ENCODE measurements at regions not wholly inside any gene's neighbourhood (a gene's known extent, or its start where the extent isn't known, plus 50 kb on each side); places are given as distances from the start of the nearest gene placed in this dataset.

GRCh38 chrX:40327085-40327484, 229.3 kb upstream of the BCOR start:
- ChIA-PET CTCF (no interaction called here), POLR2A (no interaction called here)
- Histone ChIP-seq H3K9me3 (replicated peaks; ENCODE audit: control insufficient read depth, insufficient read depth, low read length) (no peaks in the 10 kb centered on the region), H3K9ac (replicated peaks; ENCODE audit: extremely low read depth, insufficient read depth, low read length) (no peak overlapping the region), H3K4me3 (replicated peaks in 1 of 3; ENCODE audit: insufficient read depth in 1 of 3, low read depth in 1 of 3, low read length in 3 of 3) (no peak overlapping the region), H3K9me1 (replicated peaks; ENCODE audit: control insufficient read depth, extremely low read depth, insufficient read depth, low read length) (no peaks in the 10 kb centered on the region), H3K4me1 (ENCODE audit: control insufficient read depth, extremely low read depth, insufficient read depth, low read length) (no peaks in the 10 kb centered on the region), H4K20me1 (replicated peaks; ENCODE audit: control insufficient read depth, extremely low read depth, insufficient read depth, low read length) (no peaks in the 10 kb centered on the region), H3K4me2 (ENCODE audit: insufficient read depth, low read length) (no peak overlapping the region), H3K27ac (ENCODE audit: insufficient read depth, low read depth, low read length) (no peak overlapping the region), H3K36me3 (ENCODE audit: control insufficient read depth in 2 of 2, extremely low read depth in 1 of 2, insufficient read depth in 2 of 2, low read length in 2 of 2) (no peaks in the 10 kb centered on the region), H3K27me3 (ENCODE audit: control insufficient read depth in 2 of 2, insufficient read depth in 2 of 2, low read length in 2 of 2) (no peaks in the 10 kb centered on the region), H3K79me2 (ENCODE audit: control insufficient read depth, insufficient read depth, low read length) (no peaks in the 10 kb centered on the region), H2AFZ (ENCODE audit: low read depth, low read length) (no peak overlapping the region)
- no peak for FAIRE-seq
- no peak for TF ChIP-seq CTCF (IDR thresholded peaks at IDR 0.05; ENCODE audit: extremely low read depth in 1 of 2, insufficient read depth in 1 of 2, low read depth in 1 of 2, low read length in 2 of 2)
- no peak for TF ChIP-seq EZH2 (IDR thresholded peaks at IDR 0.05; ENCODE audit: borderline replicate concordance, low read depth, low read length, severe bottlenecking)
- no peak for TF ChIP-seq MYC (IDR thresholded peaks at IDR 0.05; ENCODE audit: low read depth, low read length)
- TF ChIP-seq POLR2A (IDR thresholded peaks at IDR 0.05; ENCODE audit: low read depth, low read length) = no peak
- TF ChIP-seq FOS (IDR thresholded peaks at IDR 0.05; ENCODE audit: borderline replicate concordance, insufficient read depth, low read length) = no peak
- no peak for TF ChIP-seq JUN (IDR thresholded peaks at IDR 0.05; ENCODE audit: borderline replicate concordance, insufficient read depth, insufficient read length, low read depth)
- no peak for TF ChIP-seq MAX (IDR thresholded peaks at IDR 0.05; ENCODE audit: insufficient read depth, insufficient read length)
- no peak for TF ChIP-seq GATA2 (IDR thresholded peaks at IDR 0.05; ENCODE audit: insufficient read depth, insufficient read length, low read depth, low read length)
- no peak for TF ChIP-seq POLR2AphosphoS5 (IDR thresholded peaks at IDR 0.05; ENCODE audit: insufficient read depth, low read depth, low read length)
- intact Hi-C loops (cut with micrococcal nuclease) (no loop called here), dilution Hi-C loops (cut with MboI; ENCODE audit: extremely low pct_ligation_motif_present, low sequenced_read_pairs) (no loop called here)
- DNase-seq (ENCODE audit: low read depth, low spot score) = no peak
- no TSS peak for BruUV-seq (replicated peaks)

Measured in endothelial cell of umbilical vein (primary cell).